HG03108 (cell line): ENCODE measurements at regions not wholly inside any gene's neighbourhood (a gene's known extent, or its start where the extent isn't known, plus 50 kb on each side); places are given as distances from the start of the nearest gene placed in this dataset.

Experiments
- ATAC-seq: cut with Tn5 transposase; IDR thresholded peaks from one replicate; pipeline ENCODE4 v1.9.1; 2021; ENCODE audit warnings: moderate library complexity; ENCODE audit not compliant: unreplicated experiment

DNA sequence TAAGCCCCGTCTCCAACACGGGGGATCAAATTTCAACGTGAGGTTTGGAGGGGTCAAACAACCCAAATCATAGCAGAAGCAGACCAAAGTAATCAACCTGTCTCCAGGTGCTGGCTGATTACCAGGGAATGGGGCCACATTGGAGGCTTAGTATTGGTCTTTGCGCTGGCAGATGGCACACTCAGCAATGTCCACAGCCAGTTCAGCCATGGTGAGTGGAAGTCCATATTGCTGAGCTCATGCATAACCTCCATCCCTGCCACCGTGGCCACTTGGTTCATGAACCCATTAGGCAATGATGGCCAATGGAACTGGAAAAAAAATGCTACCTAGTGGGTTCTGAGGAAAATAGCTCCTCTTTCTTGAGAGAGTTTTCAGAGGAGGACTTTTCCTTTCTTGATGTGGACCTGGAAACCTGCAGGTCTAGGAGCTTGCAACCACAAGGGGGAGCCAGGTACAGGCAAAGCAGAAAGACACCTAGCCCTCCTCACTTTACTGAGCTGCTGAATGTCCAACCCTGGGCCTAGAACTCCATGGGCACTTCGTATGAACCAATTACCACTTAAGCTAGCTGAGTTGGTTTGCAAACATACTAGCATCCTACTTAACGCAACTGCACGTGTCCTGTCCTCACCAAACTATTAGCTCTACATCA is 128.0 kb upstream of the GYPC start:
- peak; percentile 72 for ATAC-seq

- no peak for ATAC-seq
Measured at GRCh38 chr2:126531029-126531428, 124.9 kb upstream of the GYPC start.

GRCh38 chr2:126534478-126534877 is 121.5 kb upstream of the GYPC start:
- no peak for ATAC-seq

DNA sequence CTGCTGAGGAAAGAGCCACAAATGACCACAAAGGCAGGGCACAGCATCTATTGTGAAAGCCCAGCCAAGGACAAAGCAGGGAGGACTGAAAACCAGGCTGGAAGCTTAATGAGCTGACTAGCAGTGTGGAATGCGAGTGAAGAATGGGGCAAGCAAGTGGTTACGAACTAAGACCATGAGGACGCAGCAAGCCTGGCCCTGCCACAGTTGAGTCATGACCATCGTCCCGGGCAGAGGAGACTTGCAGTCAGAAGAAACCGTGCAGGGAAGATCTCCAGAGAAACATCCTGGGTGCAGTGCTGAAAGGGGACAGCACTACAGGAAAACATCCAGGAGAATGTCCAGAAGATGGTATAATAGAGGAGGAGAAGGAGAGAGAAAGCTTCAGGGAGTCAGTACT is 120.5 kb upstream of the GYPC start:
- ATAC-seq, result no peak

- ATAC-seq, result no peak
Measured at GRCh38 chr2:126536605-126537200, 119.3 kb upstream of the GYPC start.

DNA sequence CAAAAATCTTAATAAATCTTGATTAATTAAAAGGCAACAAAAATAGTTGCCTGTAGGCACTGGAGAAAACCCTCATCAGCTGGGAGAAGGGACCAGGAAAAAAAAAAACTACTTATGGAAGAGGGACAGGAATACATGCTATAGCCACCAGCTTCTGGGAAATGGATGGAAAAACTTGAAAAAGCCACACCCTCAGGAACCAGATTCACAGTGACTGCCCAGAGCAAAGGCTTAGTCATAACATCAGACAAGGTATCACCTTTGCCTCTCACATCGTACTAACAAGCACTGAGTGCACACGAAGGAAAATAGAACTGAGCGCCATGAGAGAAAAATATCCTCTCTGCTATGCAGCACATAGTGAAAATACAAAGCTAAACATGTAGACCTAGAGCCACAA is 116.9 kb upstream of the GYPC start:
- no peak for ATAC-seq

GRCh38 chr2:126542247-126542646 is 113.7 kb upstream of the GYPC start:
- ATAC-seq, result no peak

GRCh38 chr2:126543081-126543480 is 112.9 kb upstream of the GYPC start:
- no peak for ATAC-seq

DNA sequence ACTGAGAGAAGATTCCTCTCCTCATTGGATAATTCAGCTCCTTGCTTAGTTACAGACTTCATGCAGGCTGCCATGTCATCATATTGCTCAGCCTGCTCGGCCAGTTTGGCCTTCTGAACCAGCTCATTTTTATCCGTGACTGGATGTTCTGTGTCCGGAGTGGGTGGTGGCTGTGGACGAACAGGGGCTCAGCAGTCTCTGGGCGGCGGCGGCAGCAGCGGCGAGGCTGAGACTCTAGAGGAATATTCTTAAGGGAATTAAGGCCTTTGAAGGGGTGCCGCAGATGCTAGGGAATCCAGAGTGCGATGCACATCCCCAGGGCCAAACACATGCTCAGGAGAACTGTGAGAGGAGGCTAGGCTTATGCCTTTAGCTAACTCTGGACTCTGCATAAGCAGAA is 97.9 kb upstream of the GYPC start:
- no peak for ATAC-seq

DNA sequence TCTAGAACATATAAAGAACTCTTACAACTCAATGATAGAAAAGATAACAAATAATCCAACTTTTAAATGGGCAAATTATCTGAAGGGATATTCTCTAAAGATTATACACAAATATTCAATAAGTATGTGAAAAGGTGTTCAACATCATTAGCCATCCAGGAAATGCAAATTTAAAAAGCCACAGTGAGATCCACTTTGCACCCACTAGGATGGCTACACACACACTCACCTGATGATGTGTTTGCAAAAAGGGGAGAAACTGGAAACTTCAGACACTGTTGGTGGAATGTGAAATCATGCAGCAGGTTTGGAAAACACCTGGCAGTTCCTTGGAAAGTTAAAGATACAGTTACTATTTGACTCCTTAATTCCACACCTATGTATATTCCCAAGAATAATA is 87.2 kb upstream of the GYPC start:
- ATAC-seq, result no peak

DNA sequence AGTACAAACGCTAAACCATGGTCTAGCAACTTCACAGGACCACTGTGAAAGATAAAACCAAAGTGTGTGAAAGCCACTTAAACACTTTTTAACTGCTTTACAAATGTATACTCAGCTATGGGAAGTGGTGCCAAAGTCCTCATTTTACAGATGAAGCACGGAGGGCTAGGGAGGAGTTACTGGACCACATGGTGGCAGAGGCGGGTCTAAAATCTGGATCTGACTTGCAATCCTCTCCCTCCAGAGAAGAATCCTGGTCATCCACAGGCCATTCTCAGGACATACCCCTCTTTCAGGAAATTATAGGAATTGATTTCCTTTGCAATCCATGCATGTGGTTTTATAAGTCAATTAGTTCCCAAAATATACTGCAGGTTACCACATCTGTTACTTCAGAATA is 84.6 kb upstream of the GYPC start:
- no peak for ATAC-seq

DNA sequence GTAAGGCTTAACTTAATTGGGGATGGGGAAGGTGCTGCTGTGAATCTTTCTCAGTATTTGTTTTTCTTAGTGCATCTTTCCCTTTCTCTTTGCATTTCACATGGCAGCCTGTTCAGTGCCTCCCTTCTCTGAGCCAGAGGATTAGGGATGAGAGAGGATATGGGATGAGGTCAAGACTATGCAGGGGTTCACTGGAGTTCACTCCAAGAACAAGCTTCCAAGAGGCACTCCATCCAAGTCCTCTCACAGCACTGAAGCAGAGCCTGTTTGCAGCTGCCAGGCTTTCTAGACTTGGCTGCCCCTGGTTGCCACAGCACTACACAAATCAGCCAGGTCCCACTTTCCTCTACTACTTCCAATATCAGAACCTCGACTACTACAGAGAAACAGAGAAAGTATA is 80.3 kb upstream of the GYPC start:
- ATAC-seq, result no peak

- no peak for ATAC-seq
Measured at GRCh38 chr2:126579868-126580267, 76.1 kb upstream of the GYPC start.

DNA sequence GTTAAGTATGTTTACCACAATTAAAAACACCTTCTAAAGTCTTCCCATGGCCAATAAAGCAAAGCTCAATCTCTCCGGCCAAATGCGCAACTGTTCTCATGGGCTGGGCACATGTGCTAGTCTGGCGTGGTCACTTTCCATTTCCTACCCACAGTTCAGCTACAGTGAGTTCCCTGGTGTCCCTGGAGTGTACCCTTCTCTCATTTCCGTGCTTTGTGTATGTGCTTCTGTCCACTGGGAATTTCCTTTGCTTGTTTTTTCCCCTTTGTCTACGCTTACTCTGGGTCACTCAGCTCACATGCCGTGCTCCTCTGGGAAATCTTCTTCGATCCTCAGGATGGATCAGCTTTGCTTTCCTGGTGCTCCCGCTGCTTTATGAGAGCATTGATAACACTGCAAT is 69.6 kb upstream of the GYPC start:
- ATAC-seq, result no peak

- ATAC-seq, result no peak
Measured at GRCh38 chr2:126599062-126599461, 56.9 kb upstream of the GYPC start.

DNA sequence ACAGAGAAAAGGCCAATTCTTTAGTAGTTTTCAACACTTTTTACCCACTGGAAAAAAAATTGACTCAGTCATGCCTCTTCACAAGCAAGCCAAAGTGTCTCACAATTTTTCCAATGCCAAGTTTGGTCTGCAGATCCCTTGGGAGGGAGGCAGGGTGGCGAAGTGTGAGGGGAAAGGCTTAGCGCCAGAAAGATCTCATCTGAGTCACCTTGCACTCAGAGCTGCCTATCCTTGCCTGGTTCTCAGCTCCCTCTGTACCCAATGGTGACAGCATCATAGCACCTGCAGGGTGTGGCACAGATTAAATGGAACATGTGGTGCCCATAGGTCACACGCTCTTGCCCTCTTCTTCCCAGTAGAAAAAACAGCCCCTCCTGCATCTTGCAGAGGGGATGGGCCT is 55.2 kb upstream of the GYPC start:
- ATAC-seq, result no peak

- no peak for ATAC-seq
Measured at GRCh38 chr2:126602334-126602733, 53.6 kb upstream of the GYPC start.
